ENCODE measurements at regions not wholly inside any gene's neighbourhood (a gene's known extent, or its start where the extent isn't known, plus 50 kb on each side); places are given as distances from the start of the nearest gene placed in this dataset.

- DNase-seq: no peak
These were observed 437.3 kb downstream of the ZNF521 start for GRCh38 chr18:24914685-24915084.

- DNase-seq: no peak
These were observed 436.4 kb downstream of the ZNF521 start for GRCh38 chr18:24915547-24915946.

GRCh38 chr18:24917767-24918166 is 434.2 kb downstream of the ZNF521 start:
- DNase-seq: no peak

GRCh38 chr18:24918257-24918656 is 433.7 kb downstream of the ZNF521 start:
- DNase-seq: no peak

- no peak for DNase-seq
These were observed 432.7 kb downstream of the ZNF521 start for GRCh38 chr18:24919181-24919797.

GRCh38 chr18:24922491-24922890 is 429.5 kb downstream of the ZNF521 start:
- no peak for DNase-seq

GRCh38 chr18:24923138-24923537 is 428.8 kb downstream of the ZNF521 start:
- no peak for DNase-seq

- no peak for DNase-seq
These were observed 427.8 kb downstream of the ZNF521 start for GRCh38 chr18:24924066-24924716.

GRCh38 chr18:24926649-24927048 is 425.3 kb downstream of the ZNF521 start:
- DNase-seq: no peak

GRCh38 chr18:24928301-24928878 is 423.6 kb downstream of the ZNF521 start:
- DNase-seq: no peak

- no peak for DNase-seq
These were observed 421.5 kb downstream of the ZNF521 start for GRCh38 chr18:24930478-24930877.

- no peak for DNase-seq
These were observed 421.0 kb downstream of the ZNF521 start for GRCh38 chr18:24930971-24931370.

GRCh38 chr18:24933345-24933744 is 418.6 kb downstream of the ZNF521 start:
- DNase-seq: no peak

- DNase-seq: no peak
These were observed 417.6 kb downstream of the ZNF521 start for GRCh38 chr18:24934258-24934932.

GRCh38 chr18:24935008-24935407 is 417.0 kb downstream of the ZNF521 start:
- no peak for DNase-seq

GRCh38 chr18:24935896-24936295 is 416.1 kb downstream of the ZNF521 start:
- DNase-seq: no peak

- no peak for DNase-seq
These were observed 415.3 kb downstream of the ZNF521 start for GRCh38 chr18:24936691-24937090.

- DNase-seq: no peak
These were observed 414.2 kb downstream of the ZNF521 start for GRCh38 chr18:24937639-24938275.

GRCh38 chr18:24940416-24940815 is 411.6 kb downstream of the ZNF521 start:
- DNase-seq: no peak

- DNase-seq: no peak
These were observed 410.6 kb downstream of the ZNF521 start for GRCh38 chr18:24941174-24941951.

- DNase-seq: no peak
These were observed 409.8 kb downstream of the ZNF521 start for GRCh38 chr18:24942144-24942543.

- no peak for DNase-seq
These were observed 404.3 kb downstream of the ZNF521 start for GRCh38 chr18:24947521-24948305.

Measured in effector CD8-positive, alpha-beta T cell (primary cell).